ENCODE measurements at regions not wholly inside any gene's neighbourhood (a gene's known extent, or its start where the extent isn't known, plus 50 kb on each side); places are given as distances from the start of the nearest gene placed in this dataset.

DNA sequence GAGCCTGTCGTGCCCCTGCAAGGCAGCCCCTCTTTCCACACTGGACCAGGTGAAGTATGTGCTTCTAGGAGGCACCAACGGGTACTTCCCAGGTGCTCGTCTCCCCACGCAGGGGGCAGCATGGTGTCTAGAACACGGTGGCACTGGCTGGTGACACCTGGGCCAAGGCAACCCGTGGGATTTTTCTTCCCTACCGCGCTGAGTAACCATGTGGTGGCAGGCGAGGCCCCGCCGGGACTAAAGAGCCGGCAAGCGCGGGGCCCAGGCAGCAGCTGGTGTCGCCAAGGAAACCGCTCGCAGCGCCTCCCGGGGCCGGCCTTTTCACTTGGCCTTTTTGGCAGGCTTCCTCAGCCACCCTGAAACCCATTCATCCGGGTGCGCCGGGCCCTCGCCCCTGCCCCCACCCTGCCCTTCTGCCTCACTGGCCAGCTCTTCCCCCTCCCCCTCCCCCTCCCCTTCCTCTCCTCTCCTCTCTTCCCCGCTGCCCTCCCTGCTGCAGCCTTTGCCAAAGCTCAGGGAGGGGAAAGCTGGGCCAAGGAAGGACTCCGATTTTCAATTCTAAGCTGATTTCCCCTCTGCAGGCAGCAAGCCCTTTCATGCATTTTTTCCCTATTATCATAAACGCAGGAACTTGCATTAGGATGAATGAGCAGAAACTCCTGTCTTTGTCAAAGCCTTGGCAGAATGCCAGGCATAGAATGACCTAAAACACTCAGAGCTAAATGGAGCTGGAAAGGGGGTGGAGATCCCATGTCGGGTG is 81.2 kb downstream of the IRF2BPL start (continued):
- no peak for TF ChIP-seq ETV6 (conservative IDR thresholded peaks at IDR 0.05 in 1 of 2, IDR thresholded peaks at IDR 0.05 in 1 of 2; ENCODE audit: borderline replicate concordance in 1 of 2, low read depth in 1 of 2)
- peak; percentile 94 for TF ChIP-seq MXI1 (IDR thresholded peaks at IDR 0.05; ENCODE audit: low read depth, low read length)
- TF ChIP-seq IRF4 (IDR thresholded peaks at IDR 0.05; ENCODE audit: low read depth, low read length): no peak
- no peak for TF ChIP-seq SRF (IDR thresholded peaks at IDR 0.05; ENCODE audit: low read depth in 2 of 2, low read length in 2 of 2)
- TF ChIP-seq, protein P1, sequence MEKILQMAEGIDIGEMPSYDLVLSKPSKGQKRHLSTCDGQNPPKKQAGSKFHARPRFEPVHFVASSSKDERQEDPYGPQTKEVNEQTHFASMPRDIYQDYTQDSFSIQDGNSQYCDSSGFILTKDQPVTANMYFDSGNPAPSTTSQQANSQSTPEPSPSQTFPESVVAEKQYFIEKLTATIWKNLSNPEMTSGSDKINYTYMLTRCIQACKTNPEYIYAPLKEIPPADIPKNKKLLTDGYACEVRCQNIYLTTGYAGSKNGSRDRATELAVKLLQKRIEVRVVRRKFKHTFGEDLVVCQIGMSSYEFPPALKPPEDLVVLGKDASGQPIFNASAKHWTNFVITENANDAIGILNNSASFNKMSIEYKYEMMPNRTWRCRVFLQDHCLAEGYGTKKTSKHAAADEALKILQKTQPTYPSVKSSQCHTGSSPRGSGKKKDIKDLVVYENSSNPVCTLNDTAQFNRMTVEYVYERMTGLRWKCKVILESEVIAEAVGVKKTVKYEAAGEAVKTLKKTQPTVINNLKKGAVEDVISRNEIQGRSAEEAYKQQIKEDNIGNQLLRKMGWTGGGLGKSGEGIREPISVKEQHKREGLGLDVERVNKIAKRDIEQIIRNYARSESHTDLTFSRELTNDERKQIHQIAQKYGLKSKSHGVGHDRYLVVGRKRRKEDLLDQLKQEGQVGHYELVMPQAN (conservative IDR thresholded peaks at IDR 0.05): peak; percentile 65
- no peak for TF ChIP-seq SPI1 (IDR thresholded peaks at IDR 0.05; ENCODE audit: borderline replicate concordance, insufficient read depth, low read depth, low read length)
- TF ChIP-seq MYB (IDR thresholded peaks at IDR 0.05; ENCODE audit: borderline replicate concordance, low read depth, low read length): no peak
- TF ChIP-seq, protein P2, sequence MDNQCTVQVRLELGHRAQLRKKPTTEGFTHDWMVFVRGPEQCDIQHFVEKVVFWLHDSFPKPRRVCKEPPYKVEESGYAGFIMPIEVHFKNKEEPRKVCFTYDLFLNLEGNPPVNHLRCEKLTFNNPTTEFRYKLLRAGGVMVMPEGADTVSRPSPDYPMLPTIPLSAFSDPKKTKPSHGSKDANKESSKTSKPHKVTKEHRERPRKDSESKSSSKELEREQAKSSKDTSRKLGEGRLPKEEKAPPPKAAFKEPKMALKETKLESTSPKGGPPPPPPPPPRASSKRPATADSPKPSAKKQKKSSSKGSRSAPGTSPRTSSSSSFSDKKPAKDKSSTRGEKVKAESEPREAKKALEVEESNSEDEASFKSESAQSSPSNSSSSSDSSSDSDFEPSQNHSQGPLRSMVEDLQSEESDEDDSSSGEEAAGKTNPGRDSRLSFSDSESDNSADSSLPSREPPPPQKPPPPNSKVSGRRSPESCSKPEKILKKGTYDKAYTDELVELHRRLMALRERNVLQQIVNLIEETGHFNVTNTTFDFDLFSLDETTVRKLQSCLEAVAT (IDR thresholded peaks at IDR 0.05): no peak
- TF ChIP-seq, protein P3, sequence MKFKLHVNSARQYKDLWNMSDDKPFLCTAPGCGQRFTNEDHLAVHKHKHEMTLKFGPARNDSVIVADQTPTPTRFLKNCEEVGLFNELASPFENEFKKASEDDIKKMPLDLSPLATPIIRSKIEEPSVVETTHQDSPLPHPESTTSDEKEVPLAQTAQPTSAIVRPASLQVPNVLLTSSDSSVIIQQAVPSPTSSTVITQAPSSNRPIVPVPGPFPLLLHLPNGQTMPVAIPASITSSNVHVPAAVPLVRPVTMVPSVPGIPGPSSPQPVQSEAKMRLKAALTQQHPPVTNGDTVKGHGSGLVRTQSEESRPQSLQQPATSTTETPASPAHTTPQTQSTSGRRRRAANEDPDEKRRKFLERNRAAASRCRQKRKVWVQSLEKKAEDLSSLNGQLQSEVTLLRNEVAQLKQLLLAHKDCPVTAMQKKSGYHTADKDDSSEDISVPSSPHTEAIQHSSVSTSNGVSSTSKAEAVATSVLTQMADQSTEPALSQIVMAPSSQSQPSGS (IDR thresholded peaks at IDR 0.05; ENCODE audit: low read length): no peak
- no peak for TF ChIP-seq ZBED1 (IDR thresholded peaks at IDR 0.05; ENCODE audit: borderline replicate concordance)
- no peak for TF ChIP-seq SKIL (IDR thresholded peaks at IDR 0.05; ENCODE audit: low read depth, poor library complexity, severe bottlenecking)
- TF ChIP-seq ZBTB40 (IDR thresholded peaks at IDR 0.05; ENCODE audit: borderline replicate concordance): no peak; the same call in 1 of the 2 replicates
- peak; percentile 77 for TF ChIP-seq NR2F1 (conservative IDR thresholded peaks at IDR 0.05)
- TF ChIP-seq PML (IDR thresholded peaks at IDR 0.05; ENCODE audit: low read length): no peak
- TF ChIP-seq WRNIP1 (IDR thresholded peaks at IDR 0.05; ENCODE audit: borderline replicate concordance, low read depth, low read length): no peak
- TF ChIP-seq SREBF1 (IDR thresholded peaks at IDR 0.05; ENCODE audit: low read length): no peak
- TF ChIP-seq FOXM1 (IDR thresholded peaks at IDR 0.05; ENCODE audit: low read depth, low read length): no peak
- peak; percentile 40 to 72; a peak in 3 of 4 replicates for TF ChIP-seq BHLHE40 (IDR thresholded peaks at IDR 0.05; ENCODE audit: borderline replicate concordance in 1 of 2, low read depth in 2 of 2, low read length in 1 of 2)

All from GM12878 (cell line).